ENCODE measurements at regions not wholly inside any gene's neighbourhood (a gene's known extent, or its start where the extent isn't known, plus 50 kb on each side); places are given as distances from the start of the nearest gene placed in this dataset.

DNA sequence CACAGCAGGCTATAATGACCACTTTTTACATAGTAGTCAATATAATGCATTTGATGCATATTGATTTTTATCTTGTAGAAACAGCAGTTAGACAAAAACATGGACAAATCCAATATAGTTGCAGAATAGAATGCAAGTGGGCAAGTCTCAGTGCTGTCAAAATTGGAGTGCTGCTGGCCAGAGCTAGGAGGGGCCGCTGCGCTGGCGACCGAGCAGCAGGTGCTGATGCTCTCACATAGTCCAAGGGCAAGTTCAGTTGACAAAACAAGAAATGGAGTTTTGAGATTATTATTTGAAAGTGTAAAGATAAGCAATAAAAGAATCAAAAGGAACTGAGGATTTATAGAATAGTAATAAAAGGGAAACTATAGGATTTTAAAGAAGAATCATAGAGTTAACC is 60.6 kb upstream of the CDK20 start:
- no peak for TF ChIP-seq EZH2 (IDR thresholded peaks at IDR 0.05; ENCODE audit: low read length, unreplicated experiment)
- TF ChIP-seq CTCF (conservative IDR thresholded peaks at IDR 0.05; ENCODE audit: low read depth, low read length): no peak
- no peak for TF ChIP-seq EZH2phosphoT487 (IDR thresholded peaks at IDR 0.05; ENCODE audit: borderline replicate concordance, low read length)

All from PC-3 (cell line).